Testis (tissue), 2 donors: ENCODE measurements at regions not wholly inside any gene's neighbourhood (a gene's known extent, or its start where the extent isn't known, plus 50 kb on each side); places are given as distances from the start of the nearest gene placed in this dataset.

Experiments used
- DNase-seq: peaks from one replicate; pipeline ENCODE4 v3.0.0-alpha.2; 2019
- H3K27ac ChIP-seq, 2 donors: fragments of 200-600 bp; sonication (generic); one replicate each; pipeline ENCODE4 v1.5.1; 2019
- H3K27me3 ChIP-seq: fragments of 200-600 bp; sonication (generic); one replicate; pipeline ENCODE4 v1.5.1; 2019
- H3K36me3 ChIP-seq: fragments of 200-600 bp; sonication (generic); one replicate; pipeline ENCODE4 v1.5.1; 2017; ENCODE audit warnings: low read depth; ENCODE audit errors: missing control alignments
- H3K4me1 ChIP-seq: fragments of 200-600 bp; sonication (generic); one replicate; pipeline ENCODE4 v1.5.1; 2019
- H3K4me3 ChIP-seq, 2 donors: fragments of 200-600 bp; sonication (generic); one replicate each; pipeline ENCODE4 v1.5.1; 2017 to 2019
- H3K9me3 ChIP-seq: fragments of 200-600 bp; sonication (generic); one replicate; pipeline ENCODE4 v1.5.1; 2017
- CTCF ChIP-seq, 3 experiments: fragments of 450-650 bp in 2 of 3; fragments of 200-600 bp in 1 of 3; sonication (generic) in 1 of 3; IDR thresholded peaks; one replicate each; pipeline ENCODE4 v1.5.1; 2016 to 2019; ENCODE audit warnings: antibody characterized with exemption in 3 of 3, mild to moderate bottlenecking in 2 of 3, moderate library complexity in 1 of 3
- POLR2A ChIP-seq: fragments of 450-650 bp; IDR thresholded peaks from one replicate; pipeline ENCODE4 v1.6.1; 2017; ENCODE audit warnings: antibody characterized with exemption, mild to moderate bottlenecking, moderate library complexity
- WGBS, 2 donors: methylation state at CpG; one replicate each; pipeline ENCODE4 v1.1.5; 2018; 5-methylcytosine and 5-hydroxymethylcytosine counted together
- intact Hi-C: fragments of 100-400 bp; cut with DNase I; formaldehyde crosslinking; loops from one replicate; pipeline ENCODE4 v1.15.1; 2023; ENCODE audit warnings: low total_unique reads

DNA sequence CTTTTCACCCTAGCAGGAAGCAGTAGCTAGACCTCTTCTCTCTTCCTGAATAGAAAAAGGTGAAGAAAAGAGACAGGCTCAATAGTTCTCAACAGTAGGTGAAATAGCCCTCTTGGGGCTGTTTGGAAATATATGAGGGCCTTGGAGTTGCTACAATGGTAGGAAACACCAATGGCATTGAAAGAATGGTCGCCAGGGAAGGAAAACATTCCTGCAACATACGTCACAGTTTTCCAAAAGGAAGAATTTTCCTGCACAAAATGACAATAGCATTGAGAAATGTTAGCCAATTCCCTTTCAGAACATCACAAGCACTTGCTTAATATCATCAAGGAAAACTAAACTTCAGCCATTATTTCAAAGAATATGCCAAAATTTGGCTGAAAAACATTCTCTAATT, 484.5 kb downstream of the IGSF11 start:
- WGBS, 2 donors: 72 to 73% methylated on average over 2 of the region's 2 CpGs
- Histone ChIP-seq H3K36me3 (no peaks in the 10 kb centered on the region), H3K4me3 (no peak overlapping the region), H3K9me3 (no peaks in the 10 kb centered on the region), H3K27me3 (no peaks in the 10 kb centered on the region), H3K27ac (no peak overlapping the region), H3K4me1 (no peaks in the 10 kb centered on the region)
- no peak for TF ChIP-seq CTCF (IDR thresholded peaks at IDR 0.05)
- TF ChIP-seq POLR2A: no peak
- intact Hi-C loops: no loop called here
- DNase-seq: no peak

GRCh38 chr3:118550556-118550955, 484.1 kb downstream of the IGSF11 start:
- Histone ChIP-seq H3K27me3 (no peaks in the 10 kb centered on the region), H3K4me1 (no peaks in the 10 kb centered on the region), H3K36me3 (no peaks in the 10 kb centered on the region), H3K27ac (no peak overlapping the region), H3K9me3 (no peaks in the 10 kb centered on the region), H3K4me3 (no peak overlapping the region)
- intact Hi-C loops: no loop called here
- DNase-seq: no peak
- no peak for TF ChIP-seq CTCF (IDR thresholded peaks at IDR 0.05)
- no peak for TF ChIP-seq POLR2A

GRCh38 chr3:118554148-118554838, 480.4 kb downstream of the IGSF11 start:
- DNase-seq: no peak
- no peak for TF ChIP-seq POLR2A
- no peak for TF ChIP-seq CTCF (IDR thresholded peaks at IDR 0.05)
- intact Hi-C loops: no loop called here
- Histone ChIP-seq H3K4me3 (no peak overlapping the region), H3K27me3 (no peaks in the 10 kb centered on the region), H3K27ac (no peak overlapping the region), H3K9me3 (no peaks in the 10 kb centered on the region), H3K36me3 (no peaks in the 10 kb centered on the region), H3K4me1 (no peaks in the 10 kb centered on the region)
- WGBS, 2 donors: 89 to 94% methylated on average over 5 of the region's 5 CpGs

GRCh38 chr3:118556983-118557382, 477.7 kb downstream of the IGSF11 start:
- Histone ChIP-seq H3K36me3 (no peaks in the 10 kb centered on the region), H3K4me3 (no peak overlapping the region), H3K9me3 (no peaks in the 10 kb centered on the region), H3K4me1 (no peaks in the 10 kb centered on the region), H3K27ac (no peak overlapping the region), H3K27me3 (no peaks in the 10 kb centered on the region)
- intact Hi-C loops: no loop called here
- DNase-seq: no peak
- TF ChIP-seq POLR2A: no peak
- TF ChIP-seq CTCF (IDR thresholded peaks at IDR 0.05): no peak

GRCh38 chr3:118557513-118557912, 477.1 kb downstream of the IGSF11 start:
- Histone ChIP-seq H3K9me3 (no peaks in the 10 kb centered on the region), H3K36me3 (no peaks in the 10 kb centered on the region), H3K4me1 (no peaks in the 10 kb centered on the region), H3K27me3 (no peaks in the 10 kb centered on the region), H3K4me3 (no peak overlapping the region), H3K27ac (no peak overlapping the region)
- intact Hi-C loops: no loop called here
- 75 to 79% methylated on average over 3 of the region's 3 CpGs for WGBS, 2 donors
- TF ChIP-seq POLR2A (no peak), CTCF (IDR thresholded peaks at IDR 0.05) (no peak)
- DNase-seq: no peak
